GM18507 (cell line): ENCODE measurements at regions not wholly inside any gene's neighbourhood (a gene's known extent, or its start where the extent isn't known, plus 50 kb on each side); places are given as distances from the start of the nearest gene placed in this dataset.

Experiments
- DNase-seq: peaks from one replicate; pipeline ENCODE4 v3.0.0; 2011; ENCODE audit warnings: low read depth; ENCODE audit not compliant: insufficient read length; ENCODE audit errors: extremely low spot score
- FAIRE-seq: peaks from 2 replicates; lab custom pipeline; 2011; peaks lifted over from hg19 to GRCh38; lab: Jason Lieb, UNC

GRCh38 chr1:72649211-72649888, 367.0 kb upstream of the NEGR1 start:
- no peak for FAIRE-seq

GRCh38 chr1:72648465-72648864, 366.1 kb upstream of the NEGR1 start:
- DNase-seq, result no peak
- FAIRE-seq, result no peak

More at GRCh38 chr1:72649211-72649888, 367.0 kb upstream of the NEGR1 start:
- no peak for DNase-seq

GRCh38 chr1:72643142-72643541, 360.8 kb upstream of the NEGR1 start:
- FAIRE-seq, result no peak
- no peak for DNase-seq

- no peak for DNase-seq
- no peak for FAIRE-seq
These were observed 355.3 kb upstream of the NEGR1 start for GRCh38 chr1:72637593-72637992.

GRCh38 chr1:72636631-72637030, 354.3 kb upstream of the NEGR1 start:
- FAIRE-seq, result no peak
- DNase-seq, result no peak

GRCh38 chr1:72635719-72636118, 353.4 kb upstream of the NEGR1 start:
- FAIRE-seq, result no peak
- no peak for DNase-seq

GRCh38 chr1:72634946-72635345, 352.6 kb upstream of the NEGR1 start:
- DNase-seq, result no peak
- FAIRE-seq, result no peak

- FAIRE-seq (no peak), DNase-seq (no peak)
These were observed 349.1 kb upstream of the NEGR1 start for GRCh38 chr1:72631449-72631848.

GRCh38 chr1:72623299-72623708, 341.0 kb upstream of the NEGR1 start:
- DNase-seq (no peak), FAIRE-seq (peak; percentile 46)

GRCh38 chr1:72620453-72620852, 338.1 kb upstream of the NEGR1 start:
- DNase-seq (no peak), FAIRE-seq (no peak)

- no peak for FAIRE-seq
- DNase-seq, result no peak
These were observed 324.0 kb upstream of the NEGR1 start for GRCh38 chr1:72606216-72606810.

GRCh38 chr1:72601035-72601674, 318.8 kb upstream of the NEGR1 start:
- FAIRE-seq (no peak), DNase-seq (no peak)

- DNase-seq, result no peak
- no peak for FAIRE-seq
These were observed 303.8 kb upstream of the NEGR1 start for GRCh38 chr1:72586023-72586685.

GRCh38 chr1:72579629-72580028, 297.3 kb upstream of the NEGR1 start:
- FAIRE-seq (no peak), DNase-seq (no peak)

GRCh38 chr1:72570815-72571214, 288.5 kb upstream of the NEGR1 start:
- no peak for FAIRE-seq

GRCh38 chr1:72568113-72568512, 285.8 kb upstream of the NEGR1 start:
- no peak for DNase-seq
- FAIRE-seq, result no peak

More at GRCh38 chr1:72570815-72571214, 288.5 kb upstream of the NEGR1 start:
- no peak for DNase-seq

GRCh38 chr1:72567521-72567920, 285.2 kb upstream of the NEGR1 start:
- no peak for FAIRE-seq
- no peak for DNase-seq

- FAIRE-seq, result no peak
- no peak for DNase-seq
These were observed 282.4 kb upstream of the NEGR1 start for GRCh38 chr1:72564749-72565148.

GRCh38 chr1:72557446-72558049, 275.2 kb upstream of the NEGR1 start:
- no peak for FAIRE-seq
- no peak for DNase-seq

GRCh38 chr1:72547412-72547811, 265.1 kb upstream of the NEGR1 start:
- no peak for DNase-seq
- no peak for FAIRE-seq
